Endothelial cell of hepatic sinusoid (primary cell): ENCODE measurements at regions not wholly inside any gene's neighbourhood (a gene's known extent, or its start where the extent isn't known, plus 50 kb on each side); places are given as distances from the start of the nearest gene placed in this dataset.
"Not testable (repeated sequence)": the region's sequence is repeated elsewhere in the genome, so short reads cannot be mapped to it uniquely, and the experiment has no call there.

Experiments used
- in situ Hi-C: cut with HindIII; loops from 2 replicates; pipeline ENCODE4 v1.10.0; 2017; ENCODE audit warnings: low sequenced_read_pairs

- in situ Hi-C loops, result no loop called here
Observed at GRCh38 chr2:104975851-104976250, 62.0 kb upstream of the MRPS9 start.

- in situ Hi-C loops, result no loop called here
Observed at GRCh38 chr2:104976603-104977120, 61.2 kb upstream of the MRPS9 start.

GRCh38 chr2:104977958-104978357, 59.9 kb upstream of the MRPS9 start:
- in situ Hi-C loops, result no loop called here

GRCh38 chr2:104979786-104980185, 58.1 kb upstream of the MRPS9 start:
- in situ Hi-C loops, result not testable (repeated sequence)

DNA sequence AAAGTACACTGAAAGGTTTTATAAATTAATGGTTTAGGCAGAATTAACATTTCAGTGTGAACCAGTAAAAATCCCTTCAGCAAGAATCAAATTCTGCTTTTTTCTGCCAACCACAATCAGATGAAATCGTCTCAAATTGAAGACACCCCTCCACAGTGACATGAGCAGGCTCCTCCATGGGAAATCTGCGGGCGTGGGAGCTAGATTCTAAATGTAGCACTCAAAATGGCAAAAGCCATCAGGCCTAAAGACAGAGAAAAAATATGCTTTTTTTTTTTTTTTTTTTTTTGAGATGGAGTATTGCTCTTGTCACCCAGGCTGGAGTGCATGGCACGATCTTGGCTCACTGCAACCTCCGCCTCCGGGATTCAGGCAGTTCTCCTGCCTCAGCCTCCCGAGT, 55.8 kb upstream of the MRPS9 start:
- in situ Hi-C loops, result no loop called here
